HCT116 (cell line): ENCODE measurements at regions not wholly inside any gene's neighbourhood (a gene's known extent, or its start where the extent isn't known, plus 50 kb on each side); places are given as distances from the start of the nearest gene placed in this dataset.

ENCODE experiments used
- ATAC-seq: fragments of 200-7000 bp; cut with Tn5 transposase; 2 replicates; pipeline ENCODE4 v1.9.1; 2020; ENCODE audit warnings: mild to moderate bottlenecking, moderate library complexity
- BruUV-seq: library from RNA; stranded (reverse); fragments of 400-500 nt; replicated peaks from 2 replicates; lab custom pipeline; 2021; lab: Mats Ljungman, UMichigan
- CTCF ChIA-PET: fragments of 300-600 bp; sonication (Branson Sonifier 250); formaldehyde crosslinking; loops from one replicate; lab custom pipeline; 2021; ENCODE audit warnings: antibody characterized with exemption; lab: Charles Lee
- POLR2A ChIA-PET: fragments of 300-600, 350-600 bp; sonication (Branson Sonifier 250); formaldehyde crosslinking; loops from one replicate; lab custom pipeline; 2021; ENCODE audit warnings: antibody characterized with exemption; lab: Charles Lee
- RAD21 ChIA-PET, 2 experiments: fragments of 300-600 bp; sonication (Branson Sonifier 250); formaldehyde crosslinking; loops; one replicate each; lab custom pipeline; 2023; ENCODE audit warnings: low total read pairs in 2 of 2; ENCODE audit not compliant: uncharacterized antibody in 2 of 2, unreplicated experiment in 2 of 2, low non-redundant PET in 1 of 2; lab: Charles Lee
- DNase-seq: peaks from one replicate; pipeline ENCODE4 v3.0.0-alpha.2; 2010; ENCODE audit warnings: low read depth, low spot score
- H2AFZ ChIP-seq: fragments of 200-600 bp; shearing (Covaris generic), sonication (generic); 2 replicates; pipeline ENCODE4 v1.6.1; 2017; ENCODE audit warnings: low read depth, mixed run types, mixed read lengths, antibody characterized with exemption, low read length; ENCODE audit not compliant: poor library complexity, severe bottlenecking
- H3K27ac ChIP-seq: 2 replicates; pipeline ENCODE4 v1.5.1; 2012; ENCODE audit warnings: low read depth, low read length
- H3K27me3 ChIP-seq: fragments of 200-600 bp; sonication (generic); 2 replicates; pipeline ENCODE4 v1.6.1; 2016; ENCODE audit warnings: mixed run types, low read length, mixed read lengths; ENCODE audit not compliant: insufficient read depth
- H3K36me3 ChIP-seq, 2 experiments: fragments of 200-500 bp in 1 of 2; fragments of 200-600 bp in 1 of 2; sonication (Bioruptor generic) in 1 of 2; sonication (generic) in 1 of 2; 2 replicates each; pipeline versions ENCODE4 v1.5.1 to v1.6.1; 2014 to 2016; ENCODE audit warnings: low read length in 2 of 2, inconsistent platforms in 1 of 2, mixed read lengths in 1 of 2, mixed run types in 1 of 2; ENCODE audit not compliant: insufficient read depth in 2 of 2, control insufficient read depth in 1 of 2
- H3K4me1 ChIP-seq, 2 experiments: fragments of 200-600 bp in 1 of 2; sonication (generic) in 1 of 2; 2 replicates each; pipeline versions ENCODE4 v1.5.1 to v1.6.1; 2012 to 2017; ENCODE audit warnings: low read length in 2 of 2, inconsistent platforms in 1 of 2, mild to moderate bottlenecking in 1 of 2, mixed read lengths in 1 of 2, mixed run types in 1 of 2, moderate library complexity in 1 of 2; ENCODE audit not compliant: insufficient read depth in 2 of 2, control insufficient read depth in 1 of 2
- H3K4me2 ChIP-seq: fragments of 200-600 bp; sonication (generic); 2 replicates; pipeline ENCODE4 v1.6.1; 2017; ENCODE audit warnings: mixed run types, low read length, mixed read lengths
- H3K4me3 ChIP-seq, 2 experiments: fragments of 200-600 bp in 1 of 2; sonication (generic) in 1 of 2; replicated peaks in 1 of 2; 2 replicates each; pipeline ENCODE4 v1.5.1; 2011 to 2016; ENCODE audit warnings: low read length in 2 of 2, control low read depth in 1 of 2, low read depth in 1 of 2, mild to moderate bottlenecking in 1 of 2, mixed read lengths in 1 of 2, mixed run types in 1 of 2
- H3K79me2 ChIP-seq: fragments of 200-600 bp; sonication (generic); 2 replicates; pipeline ENCODE4 v1.6.1; 2017; ENCODE audit warnings: mild to moderate bottlenecking, mixed run types, low read length, moderate library complexity, mixed read lengths; ENCODE audit not compliant: insufficient read depth
- H3K9ac ChIP-seq: fragments of 200-600 bp; sonication (generic); 2 replicates; pipeline ENCODE4 v1.6.1; 2016; ENCODE audit warnings: low read length, mixed read lengths
- H3K9me2 ChIP-seq: fragments of 200-600 bp; sonication (generic), shearing (Covaris generic); 2 replicates; pipeline ENCODE4 v1.6.1; 2017; ENCODE audit warnings: mixed run types, mild to moderate bottlenecking, moderate library complexity; ENCODE audit not compliant: insufficient read depth
- H3K9me3 ChIP-seq, 2 experiments: fragments of 200-500 bp in 1 of 2; fragments of 200-600 bp in 1 of 2; sonication (Bioruptor generic) in 1 of 2; sonication (generic) in 1 of 2; 2 replicates each; pipeline ENCODE4 v1.6.1; 2014 to 2017; ENCODE audit warnings: low read length in 2 of 2, mixed read lengths in 2 of 2, inconsistent platforms in 1 of 2, low read depth in 1 of 2, mild to moderate bottlenecking in 1 of 2, mixed run types in 1 of 2, moderate library complexity in 1 of 2; ENCODE audit not compliant: control insufficient read depth in 1 of 2, insufficient read depth in 1 of 2
- H4K20me1 ChIP-seq: fragments of 200-600 bp; sonication (generic), shearing (Covaris generic); 2 replicates; pipeline ENCODE4 v1.6.1; 2017; ENCODE audit warnings: mixed run types, mild to moderate bottlenecking, moderate library complexity; ENCODE audit not compliant: insufficient read depth
- CEBPB ChIP-seq: IDR thresholded peaks from 2 replicates; pipeline ENCODE4 v1.6.1; 2012; ENCODE audit warnings: low read depth
- EGR1 ChIP-seq: IDR thresholded peaks from 2 replicates; pipeline ENCODE4 v1.6.1; 2012; ENCODE audit warnings: low read depth
- EZH2 ChIP-seq: fragments of 200-600 bp; sonication (generic); IDR thresholded peaks from 2 replicates; pipeline ENCODE4 v1.6.1; 2017; ENCODE audit warnings: antibody characterized with exemption, mixed run types
- POLR2A ChIP-seq: IDR thresholded peaks from 2 replicates; pipeline ENCODE4 v1.7.0; 2011; ENCODE audit warnings: borderline replicate concordance; ENCODE audit not compliant: insufficient read depth, insufficient read length; ENCODE audit errors: extremely low read depth
- POLR2AphosphoS5 ChIP-seq: IDR thresholded peaks from 2 replicates; pipeline ENCODE4 v1.6.1; 2011; ENCODE audit warnings: mild to moderate bottlenecking, low read depth, low read length, moderate library complexity
- SIN3A ChIP-seq: IDR thresholded peaks from 2 replicates; pipeline ENCODE4 v1.6.1; 2012; ENCODE audit warnings: low read depth
- SP1 ChIP-seq: IDR thresholded peaks from 2 replicates; pipeline ENCODE4 v1.6.1; 2012; ENCODE audit warnings: low read depth
- TCF7L2 ChIP-seq: IDR thresholded peaks from 2 replicates; pipeline ENCODE4 v1.7.0; 2011; ENCODE audit warnings: borderline replicate concordance, inconsistent platforms; ENCODE audit not compliant: insufficient read depth, insufficient read length; ENCODE audit errors: extremely low read depth
- YY1 ChIP-seq: IDR thresholded peaks from 2 replicates; pipeline ENCODE4 v1.6.1; 2011; ENCODE audit warnings: low read length, low read depth, moderate library complexity, mild to moderate bottlenecking; ENCODE audit not compliant: insufficient replicate concordance; ENCODE audit errors: extremely low read depth
- ZFX ChIP-seq: fragments of 450-650 bp; IDR thresholded peaks from 2 replicates; pipeline ENCODE4 v1.6.1; 2017
- ZNF274 ChIP-seq: fragments of 200-500 bp; sonication (Bioruptor generic); IDR thresholded peaks from 2 replicates; pipeline ENCODE4 v1.6.1; 2014; ENCODE audit warnings: mild to moderate bottlenecking, low read depth, low read length, inconsistent platforms
- intact Hi-C: fragments of 100-400 bp; cut with micrococcal nuclease; formaldehyde crosslinking; loops from 2 replicates; pipeline ENCODE4 v1.10.0; 2022
- TF ChIP-seq, protein P1 (sequence below): IDR thresholded peaks from 2 replicates; pipeline ENCODE4 v1.6.1; 2012
- TF ChIP-seq, protein P2 (sequence below): IDR thresholded peaks from 2 replicates; pipeline ENCODE4 v1.6.1; 2011; ENCODE audit warnings: mild to moderate bottlenecking, low read length, moderate library complexity; ENCODE audit not compliant: insufficient replicate concordance; ENCODE audit errors: extremely low read depth
- TF ChIP-seq, protein P3 (sequence below): IDR thresholded peaks from 2 replicates; pipeline ENCODE4 v1.6.1; 2012; ENCODE audit warnings: low read depth
- TF ChIP-seq, protein P4 (sequence below): IDR thresholded peaks from 2 replicates; pipeline ENCODE4 v1.6.1; 2012

DNA sequence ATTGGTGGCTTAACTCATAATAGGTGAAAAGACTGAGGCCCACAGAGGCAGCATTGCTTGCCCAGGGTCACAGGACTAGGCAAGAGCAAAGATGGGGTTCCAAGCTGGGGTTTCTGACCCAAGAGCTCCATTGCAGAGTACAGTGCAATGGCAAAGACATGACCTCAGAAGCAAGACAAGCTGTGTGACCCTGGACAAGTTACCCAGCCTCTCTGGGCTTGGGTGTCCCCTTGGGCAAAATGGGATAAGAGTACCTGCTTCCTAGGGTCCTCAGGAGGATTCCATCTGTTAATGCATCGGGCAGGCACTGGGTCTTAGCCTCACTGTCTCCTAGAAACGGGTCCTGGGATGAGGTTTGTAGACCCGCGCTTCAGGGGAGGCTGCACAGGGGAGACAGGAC lies 111.6 kb upstream of the NCOR2 start:
- no TSS peak for BruUV-seq
- POLR2A ChIA-PET: no interaction called here
- intact Hi-C loops: no loop called here
- RAD21 ChIA-PET: no interaction called here
- no peaks in the 10 kb centered on the region for H3K79me2 ChIP-seq
- ATAC-seq (no peak), DNase-seq (no peak)
- no peaks in the 10 kb centered on the region for H4K20me1 ChIP-seq
- H3K4me2 ChIP-seq: no peak overlapping the region
- H3K36me3 ChIP-seq: no peaks in the 10 kb centered on the region
- H3K9ac ChIP-seq: no peak overlapping the region
- TF ChIP-seq POLR2AphosphoS5: no peak
- TF ChIP-seq EGR1: no peak
- TF ChIP-seq SIN3A: no peak
- no peak for TF ChIP-seq CEBPB
- TF ChIP-seq ZFX: no peak
- no peak for TF ChIP-seq ZNF274
- no peak for TF ChIP-seq YY1
- TF ChIP-seq, protein P1, sequence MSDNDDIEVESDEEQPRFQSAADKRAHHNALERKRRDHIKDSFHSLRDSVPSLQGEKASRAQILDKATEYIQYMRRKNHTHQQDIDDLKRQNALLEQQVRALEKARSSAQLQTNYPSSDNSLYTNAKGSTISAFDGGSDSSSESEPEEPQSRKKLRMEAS: no peak
- no peak for TF ChIP-seq SP1
- no peak for TF ChIP-seq TCF7L2
- TF ChIP-seq, protein P2, sequence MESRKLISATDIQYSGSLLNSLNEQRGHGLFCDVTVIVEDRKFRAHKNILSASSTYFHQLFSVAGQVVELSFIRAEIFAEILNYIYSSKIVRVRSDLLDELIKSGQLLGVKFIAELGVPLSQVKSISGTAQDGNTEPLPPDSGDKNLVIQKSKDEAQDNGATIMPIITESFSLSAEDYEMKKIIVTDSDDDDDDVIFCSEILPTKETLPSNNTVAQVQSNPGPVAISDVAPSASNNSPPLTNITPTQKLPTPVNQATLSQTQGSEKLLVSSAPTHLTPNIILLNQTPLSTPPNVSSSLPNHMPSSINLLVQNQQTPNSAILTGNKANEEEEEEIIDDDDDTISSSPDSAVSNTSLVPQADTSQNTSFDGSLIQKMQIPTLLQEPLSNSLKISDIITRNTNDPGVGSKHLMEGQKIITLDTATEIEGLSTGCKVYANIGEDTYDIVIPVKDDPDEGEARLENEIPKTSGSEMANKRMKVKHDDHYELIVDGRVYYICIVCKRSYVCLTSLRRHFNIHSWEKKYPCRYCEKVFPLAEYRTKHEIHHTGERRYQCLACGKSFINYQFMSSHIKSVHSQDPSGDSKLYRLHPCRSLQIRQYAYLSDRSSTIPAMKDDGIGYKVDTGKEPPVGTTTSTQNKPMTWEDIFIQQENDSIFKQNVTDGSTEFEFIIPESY: no peak
- TF ChIP-seq POLR2A: no peak
- TF ChIP-seq, protein P3, sequence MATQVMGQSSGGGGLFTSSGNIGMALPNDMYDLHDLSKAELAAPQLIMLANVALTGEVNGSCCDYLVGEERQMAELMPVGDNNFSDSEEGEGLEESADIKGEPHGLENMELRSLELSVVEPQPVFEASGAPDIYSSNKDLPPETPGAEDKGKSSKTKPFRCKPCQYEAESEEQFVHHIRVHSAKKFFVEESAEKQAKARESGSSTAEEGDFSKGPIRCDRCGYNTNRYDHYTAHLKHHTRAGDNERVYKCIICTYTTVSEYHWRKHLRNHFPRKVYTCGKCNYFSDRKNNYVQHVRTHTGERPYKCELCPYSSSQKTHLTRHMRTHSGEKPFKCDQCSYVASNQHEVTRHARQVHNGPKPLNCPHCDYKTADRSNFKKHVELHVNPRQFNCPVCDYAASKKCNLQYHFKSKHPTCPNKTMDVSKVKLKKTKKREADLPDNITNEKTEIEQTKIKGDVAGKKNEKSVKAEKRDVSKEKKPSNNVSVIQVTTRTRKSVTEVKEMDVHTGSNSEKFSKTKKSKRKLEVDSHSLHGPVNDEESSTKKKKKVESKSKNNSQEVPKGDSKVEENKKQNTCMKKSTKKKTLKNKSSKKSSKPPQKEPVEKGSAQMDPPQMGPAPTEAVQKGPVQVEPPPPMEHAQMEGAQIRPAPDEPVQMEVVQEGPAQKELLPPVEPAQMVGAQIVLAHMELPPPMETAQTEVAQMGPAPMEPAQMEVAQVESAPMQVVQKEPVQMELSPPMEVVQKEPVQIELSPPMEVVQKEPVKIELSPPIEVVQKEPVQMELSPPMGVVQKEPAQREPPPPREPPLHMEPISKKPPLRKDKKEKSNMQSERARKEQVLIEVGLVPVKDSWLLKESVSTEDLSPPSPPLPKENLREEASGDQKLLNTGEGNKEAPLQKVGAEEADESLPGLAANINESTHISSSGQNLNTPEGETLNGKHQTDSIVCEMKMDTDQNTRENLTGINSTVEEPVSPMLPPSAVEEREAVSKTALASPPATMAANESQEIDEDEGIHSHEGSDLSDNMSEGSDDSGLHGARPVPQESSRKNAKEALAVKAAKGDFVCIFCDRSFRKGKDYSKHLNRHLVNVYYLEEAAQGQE: no peak
- TF ChIP-seq, protein P4, sequence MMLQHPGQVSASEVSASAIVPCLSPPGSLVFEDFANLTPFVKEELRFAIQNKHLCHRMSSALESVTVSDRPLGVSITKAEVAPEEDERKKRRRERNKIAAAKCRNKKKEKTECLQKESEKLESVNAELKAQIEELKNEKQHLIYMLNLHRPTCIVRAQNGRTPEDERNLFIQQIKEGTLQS: no peak
- no peak for TF ChIP-seq EZH2
- no peak overlapping the region for H3K4me3 ChIP-seq
- H3K9me2 ChIP-seq: no peaks in the 10 kb centered on the region
- CTCF ChIA-PET: no interaction called here
- H3K27me3 ChIP-seq: no peaks in the 10 kb centered on the region
- no peaks in the 10 kb centered on the region for H3K9me3 ChIP-seq
- no peak overlapping the region for H2AFZ ChIP-seq
- H3K4me1 ChIP-seq: peaks cover 36 to 65% of the 10 kb centered on the region in 2 experiments
- no peak overlapping the region for H3K27ac ChIP-seq
